Ishikawa (cell line): ENCODE measurements at regions not wholly inside any gene's neighbourhood (a gene's known extent, or its start where the extent isn't known, plus 50 kb on each side); places are given as distances from the start of the nearest gene placed in this dataset.

ENCODE experiments used
- EP300 ChIP-seq: IDR thresholded peaks from 2 replicates; pipeline ENCODE4 v1.6.1; 2012; ENCODE audit warnings: borderline replicate concordance
- FOXM1 ChIP-seq: IDR thresholded peaks from 2 replicates; pipeline ENCODE4 v1.6.1; 2012; ENCODE audit warnings: low read depth, borderline replicate concordance
- NFIC ChIP-seq: IDR thresholded peaks from 2 replicates; pipeline ENCODE4 v1.6.1; 2012
- RAD21 ChIP-seq: IDR thresholded peaks from 2 replicates; pipeline ENCODE4 v1.6.1; 2012; ENCODE audit warnings: low read depth
- TAF1 ChIP-seq: IDR thresholded peaks from 2 replicates; pipeline ENCODE4 v1.6.1; 2012; ENCODE audit warnings: low read depth, mild to moderate bottlenecking
- TEAD4 ChIP-seq: IDR thresholded peaks from 2 replicates; pipeline ENCODE4 v1.6.1; 2012
- TF ChIP-seq, protein P1 (sequence below): IDR thresholded peaks from 2 replicates; pipeline ENCODE4 v1.6.1; 2012
- TF ChIP-seq, protein P2 (sequence below): IDR thresholded peaks from 2 replicates; pipeline ENCODE4 v1.6.1; 2012

DNA sequence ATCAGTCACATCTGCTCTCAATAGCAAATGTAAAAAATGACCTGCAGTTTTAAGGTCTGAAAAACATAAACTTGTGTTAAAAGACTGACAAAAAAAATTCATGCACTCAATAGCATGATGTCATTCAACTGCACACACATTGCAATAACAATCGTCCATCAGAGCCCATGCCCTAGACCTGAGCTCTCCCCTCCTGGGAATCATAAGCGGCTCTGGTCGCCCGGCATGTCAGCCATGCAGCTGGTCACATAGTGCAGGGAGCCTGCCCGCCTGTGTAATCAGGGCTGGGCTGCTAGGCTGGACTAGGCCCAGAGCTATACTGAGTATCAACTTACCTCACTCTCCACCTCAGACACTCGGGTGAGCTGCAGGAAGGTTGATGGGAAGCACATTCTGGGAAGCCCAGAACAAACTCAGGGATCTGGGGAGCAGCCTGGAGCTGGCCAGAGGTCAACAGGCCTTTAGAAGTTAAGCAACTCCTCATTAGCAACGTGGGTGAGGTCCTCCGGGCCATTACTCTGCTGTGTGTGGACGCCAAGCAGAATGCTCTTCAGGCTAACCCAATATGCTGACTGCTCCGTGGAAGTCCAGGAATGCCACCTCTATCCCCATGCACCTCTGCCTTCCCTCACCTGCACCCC, 165.5 kb downstream of the TTC32 start:
- no peak for TF ChIP-seq RAD21
- TF ChIP-seq EP300, result no peak
- no peak for TF ChIP-seq FOXM1
- no peak for TF ChIP-seq TAF1
- no peak for TF ChIP-seq NFIC
- no peak for TF ChIP-seq TEAD4
- TF ChIP-seq, protein P1, sequence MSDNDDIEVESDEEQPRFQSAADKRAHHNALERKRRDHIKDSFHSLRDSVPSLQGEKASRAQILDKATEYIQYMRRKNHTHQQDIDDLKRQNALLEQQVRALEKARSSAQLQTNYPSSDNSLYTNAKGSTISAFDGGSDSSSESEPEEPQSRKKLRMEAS, result no peak
- TF ChIP-seq, protein P2, sequence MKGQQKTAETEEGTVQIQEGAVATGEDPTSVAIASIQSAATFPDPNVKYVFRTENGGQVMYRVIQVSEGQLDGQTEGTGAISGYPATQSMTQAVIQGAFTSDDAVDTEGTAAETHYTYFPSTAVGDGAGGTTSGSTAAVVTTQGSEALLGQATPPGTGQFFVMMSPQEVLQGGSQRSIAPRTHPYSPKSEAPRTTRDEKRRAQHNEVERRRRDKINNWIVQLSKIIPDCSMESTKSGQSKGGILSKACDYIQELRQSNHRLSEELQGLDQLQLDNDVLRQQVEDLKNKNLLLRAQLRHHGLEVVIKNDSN, result no peak
